OCI-LY7 (cell line): ENCODE measurements at regions not wholly inside any gene's neighbourhood (a gene's known extent, or its start where the extent isn't known, plus 50 kb on each side); places are given as distances from the start of the nearest gene placed in this dataset.

ENCODE experiments used
- BruUV-seq: library from RNA; stranded (reverse); fragments of 400-500 nt; replicated peaks from 2 replicates; lab custom pipeline; 2021; lab: Mats Ljungman, UMichigan
- CTCF ChIA-PET: fragments of 300-600 bp; sonication (Branson Sonifier 250); formaldehyde crosslinking; loops from one replicate; lab custom pipeline; 2022; ENCODE audit warnings: antibody characterized with exemption; ENCODE audit not compliant: unreplicated experiment; lab: Charles Lee
- POLR2A ChIA-PET: fragments of 300-600 bp; sonication (Branson Sonifier 250); formaldehyde crosslinking; loops from one replicate; lab custom pipeline; 2022; ENCODE audit warnings: antibody characterized with exemption; lab: Charles Lee
- DNase-seq: peaks from one replicate; pipeline ENCODE4 v3.0.0-alpha.2; 2015; ENCODE audit warnings: low spot score
- H2AFZ ChIP-seq: fragments of 200-600 bp; sonication (generic), shearing (Covaris generic); 2 replicates; pipeline ENCODE4 v1.6.1; 2014; ENCODE audit warnings: mild to moderate bottlenecking, antibody characterized with exemption, low read length, moderate library complexity
- H3K27ac ChIP-seq: fragments of 200-600 bp; sonication (generic); 2 replicates; pipeline ENCODE4 v1.5.1; 2014; ENCODE audit warnings: mixed run types, low read depth, mild to moderate bottlenecking, moderate library complexity, low read length, inconsistent platforms; ENCODE audit not compliant: poor library complexity, severe bottlenecking
- H3K36me3 ChIP-seq: fragments of 200-600 bp; sonication (generic); 2 replicates; pipeline ENCODE4 v1.6.1; 2014; ENCODE audit warnings: mild to moderate bottlenecking, antibody characterized with exemption, low read length, moderate library complexity, mixed read lengths; ENCODE audit not compliant: insufficient read depth
- H3K4me1 ChIP-seq: fragments of 200-600 bp; sonication (generic); 2 replicates; pipeline ENCODE4 v1.5.1; 2014; ENCODE audit warnings: mild to moderate bottlenecking, low read length; ENCODE audit not compliant: insufficient read depth, poor library complexity, severe bottlenecking
- H3K4me2 ChIP-seq: fragments of 200-600 bp; sonication (generic); 2 replicates; pipeline ENCODE4 v1.6.1; 2014; ENCODE audit warnings: mild to moderate bottlenecking, low read length
- H3K4me3 ChIP-seq: fragments of 200-600 bp; sonication (generic); 2 replicates; pipeline ENCODE4 v1.5.1; 2014; ENCODE audit warnings: mild to moderate bottlenecking, low read depth, low read length; ENCODE audit not compliant: poor library complexity, severe bottlenecking
- H3K79me2 ChIP-seq: fragments of 200-600 bp; sonication (generic); 2 replicates; pipeline ENCODE4 v1.6.1; 2016; ENCODE audit warnings: low read depth, mild to moderate bottlenecking, low read length, moderate library complexity, mixed read lengths; ENCODE audit not compliant: insufficient read depth
- H3K9me2 ChIP-seq: fragments of 200-600 bp; sonication (generic); 2 replicates; pipeline ENCODE4 v1.6.1; 2016; ENCODE audit warnings: mild to moderate bottlenecking, low read length, mixed read lengths; ENCODE audit not compliant: insufficient read depth
- H3K9me3 ChIP-seq: fragments of 200-600 bp; sonication (generic); 2 replicates; pipeline ENCODE4 v1.6.1; 2014; ENCODE audit warnings: mild to moderate bottlenecking, mixed run types, low read length, mixed read lengths
- H4K20me1 ChIP-seq: fragments of 200-600 bp; sonication (generic); 2 replicates; pipeline ENCODE4 v1.6.1; 2014; ENCODE audit warnings: mild to moderate bottlenecking, antibody characterized with exemption, low read length, moderate library complexity, mixed read lengths; ENCODE audit not compliant: insufficient read depth
- EZH2phosphoT487 ChIP-seq: fragments of 200-600 bp; sonication (generic); IDR thresholded peaks from 2 replicates; pipeline ENCODE4 v1.6.1; 2018; ENCODE audit warnings: low read depth, borderline replicate concordance, mild to moderate bottlenecking, mixed run types, antibody characterized with exemption, low read length, moderate library complexity, mixed read lengths
- intact Hi-C: fragments of 100-400 bp; cut with micrococcal nuclease; formaldehyde crosslinking; loops from one replicate; pipeline ENCODE4 v1.10.0; 2022; ENCODE audit not compliant: unreplicated experiment
- TF ChIP-seq, protein P1 (sequence below): fragments of 200-600 bp; sonication (generic); conservative IDR thresholded peaks from 2 replicates; pipeline ENCODE4 v1.5.1; 2014; ENCODE audit warnings: mild to moderate bottlenecking, antibody characterized with exemption, low read length, moderate library complexity, mixed read lengths

DNA sequence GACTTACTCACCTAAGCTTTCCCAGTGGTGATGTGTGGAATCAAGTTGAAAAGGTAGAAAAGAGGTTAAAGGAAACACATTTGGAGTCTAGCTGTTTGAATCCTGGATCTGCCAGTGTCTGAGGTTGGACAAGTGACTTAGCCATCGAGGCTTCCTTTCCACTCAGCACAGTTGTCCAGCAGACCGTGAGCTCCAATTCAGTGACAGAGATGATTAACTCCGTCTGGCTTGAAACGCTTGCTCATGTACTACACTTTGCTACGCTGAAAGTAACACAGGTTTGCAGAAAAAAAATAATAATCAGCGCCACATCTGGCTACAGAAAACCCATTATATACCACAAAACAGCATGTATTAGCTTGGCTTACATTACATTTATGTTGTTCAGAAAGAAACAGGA, 364.9 kb upstream of the MCTP2 start:
- Histone ChIP-seq H3K4me2 (no peak overlapping the region), H3K4me3 (no peak overlapping the region), H3K9me2 (no peaks in the 10 kb centered on the region), H2AFZ (no peak overlapping the region), H3K79me2 (no peaks in the 10 kb centered on the region), H3K27ac (no peak overlapping the region), H3K36me3 (no peaks in the 10 kb centered on the region), H4K20me1 (no peaks in the 10 kb centered on the region), H3K4me1 (no peaks in the 10 kb centered on the region), H3K9me3 (no peaks in the 10 kb centered on the region)
- POLR2A ChIA-PET: interaction anchor here (0.6 to 1.6 kb wide), 3 partner anchors 10 to 1298 kb away, joined by 3 to 5 read pairs (median 3); no protein-coding TSS in a partner anchor
- DNase-seq: no peak
- no TSS peak for BruUV-seq
- TF ChIP-seq EZH2phosphoT487: no peak
- TF ChIP-seq, protein P1, sequence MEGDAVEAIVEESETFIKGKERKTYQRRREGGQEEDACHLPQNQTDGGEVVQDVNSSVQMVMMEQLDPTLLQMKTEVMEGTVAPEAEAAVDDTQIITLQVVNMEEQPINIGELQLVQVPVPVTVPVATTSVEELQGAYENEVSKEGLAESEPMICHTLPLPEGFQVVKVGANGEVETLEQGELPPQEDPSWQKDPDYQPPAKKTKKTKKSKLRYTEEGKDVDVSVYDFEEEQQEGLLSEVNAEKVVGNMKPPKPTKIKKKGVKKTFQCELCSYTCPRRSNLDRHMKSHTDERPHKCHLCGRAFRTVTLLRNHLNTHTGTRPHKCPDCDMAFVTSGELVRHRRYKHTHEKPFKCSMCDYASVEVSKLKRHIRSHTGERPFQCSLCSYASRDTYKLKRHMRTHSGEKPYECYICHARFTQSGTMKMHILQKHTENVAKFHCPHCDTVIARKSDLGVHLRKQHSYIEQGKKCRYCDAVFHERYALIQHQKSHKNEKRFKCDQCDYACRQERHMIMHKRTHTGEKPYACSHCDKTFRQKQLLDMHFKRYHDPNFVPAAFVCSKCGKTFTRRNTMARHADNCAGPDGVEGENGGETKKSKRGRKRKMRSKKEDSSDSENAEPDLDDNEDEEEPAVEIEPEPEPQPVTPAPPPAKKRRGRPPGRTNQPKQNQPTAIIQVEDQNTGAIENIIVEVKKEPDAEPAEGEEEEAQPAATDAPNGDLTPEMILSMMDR: no peak
- CTCF ChIA-PET: no interaction called here
- intact Hi-C loops: no loop called here

DNA sequence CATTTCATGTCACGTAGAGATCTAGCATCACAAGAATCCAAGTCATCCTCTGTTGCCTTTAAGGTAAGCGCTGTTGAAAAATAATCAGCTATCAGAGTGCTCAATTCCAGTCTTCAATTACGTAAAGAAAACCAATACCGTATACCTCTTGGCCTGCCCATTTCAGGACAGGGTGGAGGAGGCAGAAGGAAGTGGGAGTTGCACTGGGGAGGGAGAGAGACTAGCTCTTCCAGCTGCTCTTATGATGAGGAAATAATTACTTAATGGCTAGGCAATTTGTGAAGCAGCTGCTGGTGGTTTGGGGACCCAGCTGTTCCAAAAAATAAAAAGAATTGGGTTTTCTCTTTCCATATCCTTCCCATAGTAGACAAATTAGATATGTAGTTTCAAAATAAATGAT, 365.8 kb upstream of the MCTP2 start:
- no peaks in the 10 kb centered on the region for H3K79me2 ChIP-seq
- no peak overlapping the region for H3K27ac ChIP-seq
- BruUV-seq: no TSS peak
- ChIA-PET POLR2A (interaction anchor here (1.6 kb wide), 1 partner anchor 9 kb away, joined by 5 read pairs; no protein-coding TSS in a partner anchor), CTCF (no interaction called here)
- no peaks in the 10 kb centered on the region for H3K36me3 ChIP-seq
- H3K4me3 ChIP-seq: no peak overlapping the region
- no peaks in the 10 kb centered on the region for H4K20me1 ChIP-seq
- no peaks in the 10 kb centered on the region for H3K9me2 ChIP-seq
- intact Hi-C loops: no loop called here
- no peak overlapping the region for H3K4me2 ChIP-seq
- H2AFZ ChIP-seq: no peak overlapping the region
- no peaks in the 10 kb centered on the region for H3K9me3 ChIP-seq
- TF ChIP-seq, protein P1: no peak
- no peak for TF ChIP-seq EZH2phosphoT487
- no peak for DNase-seq
- no peaks in the 10 kb centered on the region for H3K4me1 ChIP-seq

- no peaks in the 10 kb centered on the region for H3K4me1 ChIP-seq
- H3K79me2 ChIP-seq: no peaks in the 10 kb centered on the region
- no peaks in the 10 kb centered on the region for H3K9me2 ChIP-seq
- intact Hi-C loops: no loop called here
- no peak overlapping the region for H3K27ac ChIP-seq
- no peak overlapping the region for H3K4me2 ChIP-seq
- no peaks in the 10 kb centered on the region for H3K36me3 ChIP-seq
- no peaks in the 10 kb centered on the region for H4K20me1 ChIP-seq
- TF ChIP-seq, protein P1: no peak
- TF ChIP-seq EZH2phosphoT487: no peak
- ChIA-PET POLR2A (no interaction called here), CTCF (no interaction called here)
- H2AFZ ChIP-seq: no peak overlapping the region
- DNase-seq: no peak
- no peak overlapping the region for H3K4me3 ChIP-seq
- BruUV-seq: no TSS peak
- H3K9me3 ChIP-seq: no peaks in the 10 kb centered on the region
These were observed 368.6 kb upstream of the MCTP2 start for GRCh38 chr15:93862791-93863190.
